ENCODE measurements at regions not wholly inside any gene's neighbourhood (a gene's known extent, or its start where the extent isn't known, plus 50 kb on each side); places are given as distances from the start of the nearest gene placed in this dataset.

DNA sequence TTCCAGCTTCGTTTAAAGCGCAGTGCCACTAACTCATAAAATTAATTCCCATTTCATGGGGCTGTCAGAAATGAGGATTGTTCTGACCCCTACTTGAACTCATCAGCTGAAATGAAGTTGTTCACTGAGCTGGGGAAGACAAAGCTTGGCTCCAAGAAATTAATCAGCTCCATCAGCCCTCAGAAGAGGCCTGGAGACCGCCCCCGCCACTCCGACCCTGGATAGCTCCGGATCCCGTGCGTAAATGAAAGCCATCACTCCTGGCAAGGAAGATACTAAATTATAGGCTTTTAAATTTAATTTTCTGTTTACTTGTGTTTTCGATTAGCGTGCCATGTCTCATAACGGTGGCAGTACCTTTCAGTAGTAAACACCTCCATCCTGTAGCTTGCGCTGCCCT, 142.8 kb upstream of the IRX2 start:
- TF ChIP-seq, protein P1, sequence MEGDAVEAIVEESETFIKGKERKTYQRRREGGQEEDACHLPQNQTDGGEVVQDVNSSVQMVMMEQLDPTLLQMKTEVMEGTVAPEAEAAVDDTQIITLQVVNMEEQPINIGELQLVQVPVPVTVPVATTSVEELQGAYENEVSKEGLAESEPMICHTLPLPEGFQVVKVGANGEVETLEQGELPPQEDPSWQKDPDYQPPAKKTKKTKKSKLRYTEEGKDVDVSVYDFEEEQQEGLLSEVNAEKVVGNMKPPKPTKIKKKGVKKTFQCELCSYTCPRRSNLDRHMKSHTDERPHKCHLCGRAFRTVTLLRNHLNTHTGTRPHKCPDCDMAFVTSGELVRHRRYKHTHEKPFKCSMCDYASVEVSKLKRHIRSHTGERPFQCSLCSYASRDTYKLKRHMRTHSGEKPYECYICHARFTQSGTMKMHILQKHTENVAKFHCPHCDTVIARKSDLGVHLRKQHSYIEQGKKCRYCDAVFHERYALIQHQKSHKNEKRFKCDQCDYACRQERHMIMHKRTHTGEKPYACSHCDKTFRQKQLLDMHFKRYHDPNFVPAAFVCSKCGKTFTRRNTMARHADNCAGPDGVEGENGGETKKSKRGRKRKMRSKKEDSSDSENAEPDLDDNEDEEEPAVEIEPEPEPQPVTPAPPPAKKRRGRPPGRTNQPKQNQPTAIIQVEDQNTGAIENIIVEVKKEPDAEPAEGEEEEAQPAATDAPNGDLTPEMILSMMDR (IDR thresholded peaks at IDR 0.05): no peak
- no peak for TF ChIP-seq POLR2A (IDR thresholded peaks at IDR 0.05)
